HG03571 (cell line): ENCODE measurements at regions not wholly inside any gene's neighbourhood (a gene's known extent, or its start where the extent isn't known, plus 50 kb on each side); places are given as distances from the start of the nearest gene placed in this dataset.

Source experiments
- ATAC-seq: cut with Tn5 transposase; IDR thresholded peaks from one replicate; pipeline ENCODE4 v1.9.1; 2021; ENCODE audit not compliant: unreplicated experiment

GRCh38 chr6:168736039-168736438 lies 295.1 kb downstream of the SMOC2 start:
- ATAC-seq: no peak

- no peak for ATAC-seq
These were observed 294.4 kb downstream of the SMOC2 start for GRCh38 chr6:168735268-168735949.

- ATAC-seq: no peak
These were observed 293.5 kb downstream of the SMOC2 start for GRCh38 chr6:168734523-168734922.

- ATAC-seq: no peak
These were observed 291.7 kb downstream of the SMOC2 start for GRCh38 chr6:168732676-168733075.

GRCh38 chr6:168730931-168731716 lies 290.1 kb downstream of the SMOC2 start:
- ATAC-seq: no peak

- ATAC-seq: no peak
These were observed 287.1 kb downstream of the SMOC2 start for GRCh38 chr6:168728056-168728455.

GRCh38 chr6:168726312-168726856 lies 285.4 kb downstream of the SMOC2 start:
- ATAC-seq: no peak

GRCh38 chr6:168725802-168726201 lies 284.8 kb downstream of the SMOC2 start:
- ATAC-seq: no peak

- ATAC-seq: no peak
These were observed 283.9 kb downstream of the SMOC2 start for GRCh38 chr6:168724669-168725570.

GRCh38 chr6:168724033-168724432 lies 283.0 kb downstream of the SMOC2 start:
- no peak for ATAC-seq

GRCh38 chr6:168722397-168722796 lies 281.4 kb downstream of the SMOC2 start:
- no peak for ATAC-seq

GRCh38 chr6:168721571-168721970 lies 280.6 kb downstream of the SMOC2 start:
- ATAC-seq: no peak

- ATAC-seq: no peak
These were observed 278.9 kb downstream of the SMOC2 start for GRCh38 chr6:168719901-168720300.

- no peak for ATAC-seq
These were observed 278.0 kb downstream of the SMOC2 start for GRCh38 chr6:168718821-168719475.
